ENCODE measurements at regions not wholly inside any gene's neighbourhood (a gene's known extent, or its start where the extent isn't known, plus 50 kb on each side); places are given as distances from the start of the nearest gene placed in this dataset.
A peak's percentile ranks its signal among the peaks of the same experiment; 100 is the strongest.

DNA sequence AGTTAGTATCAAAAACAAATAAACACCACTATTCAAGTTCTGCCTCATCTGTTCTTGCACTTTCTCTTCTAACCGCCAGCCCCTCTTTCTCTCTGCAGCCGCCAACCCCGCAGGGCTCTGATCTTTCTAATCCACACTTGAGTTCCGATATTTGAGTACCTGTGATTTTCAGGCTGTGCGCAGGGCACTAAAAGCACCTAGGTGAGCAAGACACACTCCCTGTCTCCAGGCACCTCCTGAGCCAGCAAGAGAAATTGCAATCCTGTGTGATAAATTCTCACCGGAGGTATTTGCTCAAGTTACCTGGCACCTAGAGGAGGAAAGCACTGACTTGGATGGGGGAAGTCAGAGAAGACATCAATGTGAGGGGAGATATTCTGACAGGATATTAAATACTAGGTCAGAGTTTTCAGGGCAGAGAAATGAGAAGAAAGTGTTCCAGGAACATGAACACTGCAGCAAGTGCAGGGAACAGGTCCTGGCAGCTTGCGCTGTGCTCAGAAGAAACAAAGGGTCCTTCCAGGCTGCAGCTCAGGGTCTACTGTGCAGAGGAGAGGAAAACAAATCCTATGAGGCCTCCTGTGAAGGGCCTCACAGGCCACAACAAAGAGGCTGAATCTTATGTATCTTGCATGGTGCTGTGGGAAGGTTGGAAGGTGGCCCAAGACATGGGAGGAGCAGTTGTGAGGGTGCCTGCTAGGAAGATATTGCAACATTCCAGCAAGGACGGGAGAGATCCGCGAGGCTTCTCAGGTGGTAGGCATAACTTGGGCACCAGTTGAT, 568.7 kb upstream of the MGMT start:
- no peak for DNase-seq (ENCODE audit: low spot score)

DNA sequence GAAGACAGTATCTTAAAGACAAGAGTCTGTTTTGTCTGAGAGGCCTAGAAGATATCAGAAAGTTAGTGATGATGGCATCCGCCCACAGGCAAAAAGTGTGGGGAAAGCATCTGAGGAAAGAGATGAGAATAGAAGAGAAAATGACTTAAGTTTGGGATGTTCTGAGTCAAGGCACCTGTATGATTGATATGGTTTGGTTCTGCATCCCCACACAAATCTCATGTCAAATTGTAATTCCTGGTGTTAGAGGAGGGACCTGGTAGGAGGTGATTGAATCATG, 568.2 kb upstream of the MGMT start:
- no peak for DNase-seq (ENCODE audit: low spot score)

DNA sequence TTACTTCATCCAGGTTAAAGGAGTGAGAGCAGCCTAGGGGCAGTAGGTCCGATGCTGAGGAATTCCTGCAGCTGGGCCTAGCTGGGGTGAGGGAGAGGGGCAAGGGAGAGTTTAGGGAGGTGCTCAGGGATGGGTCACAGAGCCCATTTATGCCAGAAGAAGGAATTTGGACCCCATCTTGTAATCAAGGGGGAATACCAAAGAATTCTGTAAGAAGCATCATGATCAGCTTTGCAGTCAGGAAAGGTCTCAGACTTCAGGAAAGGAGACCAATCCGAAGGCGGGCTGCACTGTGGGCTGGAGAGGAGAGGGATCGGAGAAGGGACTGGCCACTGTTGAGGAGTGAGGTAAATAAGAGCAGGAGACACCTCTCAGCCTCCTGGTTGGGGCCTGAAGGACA, 566.6 kb upstream of the MGMT start:
- no peak for DNase-seq (ENCODE audit: low spot score)

DNA sequence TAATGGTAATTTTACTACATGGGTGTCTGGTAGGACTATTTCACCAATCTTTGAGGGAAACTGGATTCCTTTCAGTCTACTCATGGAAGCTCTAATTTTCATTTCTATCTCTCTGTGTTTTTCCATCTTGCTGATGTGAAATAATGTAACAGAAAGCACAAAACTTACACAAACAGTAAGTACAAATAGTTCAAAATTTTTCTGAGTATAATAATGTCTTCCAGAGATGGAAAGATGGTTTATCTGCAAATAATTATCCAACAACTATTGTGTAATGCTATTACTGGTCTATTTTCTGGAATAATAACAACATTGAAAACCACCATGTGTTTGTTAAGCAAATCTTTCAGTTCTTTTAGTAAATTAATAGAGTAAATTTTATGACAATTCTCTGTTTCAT, 565.8 kb upstream of the MGMT start:
- DNase-seq (ENCODE audit: low spot score) = no peak

DNA sequence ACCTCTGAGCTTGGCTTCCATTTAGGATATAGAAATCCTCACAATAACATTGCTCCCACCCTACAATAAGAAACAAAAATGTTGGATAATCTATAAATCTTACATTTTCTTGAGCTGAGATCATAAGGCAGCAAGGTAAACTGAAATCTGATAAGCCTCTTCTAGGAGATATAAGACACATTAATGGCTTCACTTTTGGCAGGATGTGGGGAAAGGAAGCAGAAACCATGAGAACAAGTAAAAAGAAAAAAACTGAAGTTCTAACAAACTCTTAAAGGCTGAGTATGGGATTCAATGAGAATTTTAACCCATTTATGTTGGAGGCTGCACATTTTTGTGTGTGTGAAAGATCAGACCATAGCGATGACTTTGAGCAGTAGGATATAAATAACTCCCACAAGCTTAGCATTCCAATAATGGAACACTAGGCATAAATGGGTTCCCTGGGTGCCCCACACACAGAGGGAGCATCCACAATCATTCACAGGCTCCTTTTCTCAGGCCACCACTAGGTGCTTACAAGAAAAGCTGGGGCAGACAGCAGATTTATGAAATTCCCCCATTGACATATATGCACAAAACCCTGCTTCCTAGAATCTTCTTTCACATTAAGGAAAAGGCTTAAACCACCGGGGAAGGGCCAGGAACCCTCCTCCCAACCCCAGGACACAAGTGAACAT, 564.9 kb upstream of the MGMT start:
- DNase-seq (ENCODE audit: low spot score) = no peak

DNA sequence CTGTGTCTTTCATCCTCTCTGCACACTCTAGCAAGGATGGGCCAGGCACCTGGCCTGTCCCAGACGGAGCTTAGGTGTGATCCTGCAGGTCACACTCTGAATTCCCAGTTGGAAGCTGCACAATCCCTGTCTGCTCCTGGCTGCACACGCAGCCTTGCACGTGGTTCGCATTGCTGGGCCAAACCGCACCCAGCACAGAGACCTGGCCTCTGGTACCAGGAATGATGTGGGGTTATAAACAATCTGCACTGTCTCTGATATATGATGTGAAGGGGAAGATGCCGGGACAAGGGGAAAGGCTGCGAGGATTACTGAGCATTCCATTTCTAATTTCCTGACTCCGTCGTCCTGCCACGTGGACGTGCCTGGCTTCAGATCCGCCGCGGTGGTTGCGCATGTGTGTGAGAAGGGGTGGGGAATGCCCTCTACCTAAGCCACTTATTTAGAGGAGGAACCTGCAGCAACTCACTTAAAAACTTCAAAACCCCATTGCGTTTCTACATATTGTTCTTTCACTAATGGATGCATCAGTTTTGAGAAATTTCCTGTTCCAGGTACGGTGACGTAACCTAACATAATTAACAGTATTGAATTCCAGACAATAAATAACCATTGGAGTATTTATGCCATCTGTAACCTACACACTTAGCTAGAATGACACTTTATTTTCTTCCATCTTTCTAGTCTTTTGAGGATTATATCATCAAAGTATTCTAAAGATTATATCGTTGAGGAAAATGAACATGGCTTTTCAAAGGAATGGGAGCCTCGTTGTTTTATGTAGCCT, 559.7 kb upstream of the MGMT start:
- DNase-seq (ENCODE audit: low spot score) = no peak

DNA sequence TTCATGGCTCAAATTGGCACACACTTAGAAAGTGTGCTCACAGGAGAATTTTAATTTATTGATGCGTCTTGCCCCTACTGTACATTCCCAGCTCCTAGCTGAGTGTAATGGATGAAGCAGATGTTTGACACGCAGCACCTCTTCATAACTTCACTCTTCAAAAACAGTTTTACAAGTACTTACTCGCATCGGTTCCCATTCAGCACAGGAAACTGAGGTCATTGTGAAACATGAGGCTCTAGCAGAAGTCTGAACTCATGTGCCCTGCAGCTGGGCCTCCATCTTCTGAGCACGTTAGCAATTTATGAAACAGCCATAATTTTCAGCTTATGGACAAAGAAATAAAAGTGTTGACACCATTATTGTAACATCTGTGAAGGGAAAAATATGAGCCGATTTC, 558.9 kb upstream of the MGMT start:
- no peak for DNase-seq (ENCODE audit: low spot score)

DNA sequence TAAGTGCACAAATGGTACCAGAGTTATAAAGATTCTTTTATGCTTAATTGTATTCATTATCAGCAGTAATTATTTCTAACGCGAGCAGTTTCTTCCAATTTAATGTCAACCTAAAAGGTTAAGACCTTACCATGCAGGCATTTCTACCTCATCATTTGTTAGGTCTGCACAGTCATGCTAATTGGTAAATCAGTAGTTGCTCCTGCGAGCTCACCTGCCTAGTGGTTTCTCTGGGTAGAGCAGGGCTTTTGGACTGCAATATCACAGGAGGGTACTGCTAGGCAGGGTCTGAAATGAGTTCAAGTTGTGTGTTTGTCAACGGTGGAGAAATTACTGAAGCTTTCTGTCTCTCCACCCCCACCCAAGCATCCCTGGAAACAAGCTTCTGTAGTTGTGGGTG, 558.5 kb upstream of the MGMT start:
- no peak for DNase-seq (ENCODE audit: low spot score)

DNA sequence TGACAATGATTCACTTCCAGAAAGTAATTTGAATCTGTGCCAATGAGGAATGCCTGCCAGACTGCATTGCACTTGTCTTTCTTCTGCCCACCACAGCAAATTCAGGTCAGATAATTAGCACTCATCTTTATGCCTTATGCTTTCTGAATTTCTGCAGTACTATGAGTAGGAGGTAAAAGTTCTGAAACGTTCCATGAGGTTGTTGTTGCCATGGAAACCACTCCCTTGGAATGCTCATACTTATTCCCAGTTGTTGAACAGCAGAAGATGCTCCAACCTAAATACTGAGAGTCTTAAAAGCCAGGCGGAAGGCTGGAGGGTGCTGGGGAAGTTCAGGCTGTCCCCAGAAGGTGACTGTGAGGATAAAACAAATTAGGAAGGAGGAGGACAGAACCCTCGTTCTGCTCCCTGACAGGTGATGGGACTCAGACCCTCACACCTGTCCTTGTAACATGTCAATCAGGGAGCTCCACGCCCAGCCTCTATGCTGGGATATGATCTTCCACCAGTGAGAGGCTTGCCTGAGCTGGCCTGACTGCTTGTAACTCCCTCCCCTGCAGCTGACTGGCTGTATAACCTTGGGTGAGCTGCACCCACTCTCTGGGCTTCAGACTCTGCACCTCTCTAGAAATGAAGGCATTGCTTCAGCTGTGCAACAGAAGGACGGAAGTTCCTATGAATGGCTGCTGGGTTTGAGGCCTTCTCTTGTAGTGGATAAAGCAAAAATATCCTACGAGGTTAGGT, 554.3 kb upstream of the MGMT start:
- DNase-seq (ENCODE audit: low spot score) = peak; percentile 49

DNA sequence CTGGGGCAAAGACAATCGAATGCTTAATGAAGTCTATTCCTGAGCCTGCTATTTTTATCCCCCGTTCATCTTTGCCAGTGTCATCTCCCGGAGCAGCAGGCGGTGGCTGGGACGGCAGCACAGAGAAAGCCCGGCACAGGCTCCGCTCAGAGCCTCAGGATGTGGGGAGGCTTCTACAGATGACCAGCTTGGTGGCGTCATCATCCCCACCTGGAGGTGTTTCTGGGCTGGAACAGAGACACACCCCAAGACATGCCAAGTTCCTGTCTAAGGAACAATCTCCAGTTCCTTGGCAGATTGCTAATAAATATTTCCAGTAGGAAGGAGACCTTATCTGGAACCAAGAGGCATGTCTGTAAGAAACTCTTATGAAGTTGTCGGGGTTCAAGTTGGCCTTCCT, 552.4 kb upstream of the MGMT start:
- peak; percentile 12 for DNase-seq (ENCODE audit: low spot score)

DNA sequence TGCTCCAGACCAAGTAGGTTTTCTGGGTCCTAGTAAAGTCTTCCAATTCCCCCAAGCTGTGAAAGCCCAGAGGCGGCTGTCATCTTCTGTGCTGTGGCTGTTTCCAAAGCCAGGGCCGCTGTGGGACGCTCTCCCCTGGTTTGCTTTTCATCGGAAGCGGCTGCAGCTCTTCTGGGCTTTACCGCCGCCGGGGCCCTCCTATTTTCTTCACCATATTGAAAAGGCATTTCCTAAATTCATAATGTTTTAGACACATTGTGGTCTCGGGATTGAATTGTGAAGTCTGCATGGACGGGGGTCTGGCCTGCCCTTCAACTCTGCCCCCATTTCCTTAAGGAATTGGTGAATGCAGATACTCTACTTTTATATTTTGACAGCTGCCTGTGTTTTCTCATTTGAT, 551.4 kb upstream of the MGMT start:
- no peak for DNase-seq (ENCODE audit: low spot score)

DNA sequence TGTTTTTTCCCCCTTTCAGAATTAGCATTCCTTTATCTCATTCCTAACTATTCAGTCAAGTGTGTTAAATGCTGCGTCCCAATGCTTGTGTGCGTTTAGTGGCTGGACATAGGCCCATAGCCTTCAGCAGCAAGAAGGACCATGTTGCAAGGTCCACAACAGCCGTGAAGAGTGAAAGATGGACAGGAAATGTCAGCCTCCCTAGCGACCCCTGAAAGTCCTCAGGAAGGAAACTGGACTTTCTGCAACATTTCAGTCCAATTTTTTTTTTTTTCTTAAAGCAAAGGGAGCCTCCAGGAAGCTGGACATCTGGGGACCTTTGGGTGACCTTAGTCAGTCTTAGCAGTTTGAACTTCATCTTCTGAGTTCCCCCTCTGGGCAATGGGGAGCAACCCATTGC, 550.7 kb upstream of the MGMT start:
- no peak for DNase-seq (ENCODE audit: low spot score)

DNA sequence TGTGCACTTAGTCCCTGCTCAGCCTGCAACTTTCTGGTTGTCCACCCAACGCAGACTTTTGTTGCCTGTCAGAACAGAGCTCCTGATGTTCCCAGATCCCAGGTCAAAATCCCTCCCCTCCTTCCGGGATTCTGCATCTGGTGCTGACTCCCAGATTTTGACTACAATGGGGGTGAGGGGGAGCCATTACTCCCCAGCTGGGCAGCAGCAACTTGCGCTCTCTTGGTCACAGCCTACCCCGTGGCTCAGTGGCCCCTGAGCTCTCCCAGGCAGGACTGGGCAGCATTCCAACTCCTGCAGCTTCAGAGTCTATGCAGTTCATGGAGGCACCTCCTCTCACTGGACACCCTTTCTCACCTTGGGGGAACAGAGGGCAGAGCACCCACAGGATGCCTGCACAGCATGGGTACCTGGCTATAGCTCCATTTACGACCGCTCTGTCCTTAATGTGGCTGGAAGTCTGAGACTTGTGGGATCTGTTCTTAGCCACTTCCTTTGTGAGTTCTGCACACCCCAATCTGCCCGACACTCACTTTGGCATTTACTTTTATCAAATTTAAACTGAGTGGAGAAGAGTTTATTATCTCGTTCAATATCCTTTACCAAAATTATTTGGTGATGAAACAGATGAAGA, 545.5 kb upstream of the MGMT start:
- DNase-seq (ENCODE audit: low spot score) = no peak

DNA sequence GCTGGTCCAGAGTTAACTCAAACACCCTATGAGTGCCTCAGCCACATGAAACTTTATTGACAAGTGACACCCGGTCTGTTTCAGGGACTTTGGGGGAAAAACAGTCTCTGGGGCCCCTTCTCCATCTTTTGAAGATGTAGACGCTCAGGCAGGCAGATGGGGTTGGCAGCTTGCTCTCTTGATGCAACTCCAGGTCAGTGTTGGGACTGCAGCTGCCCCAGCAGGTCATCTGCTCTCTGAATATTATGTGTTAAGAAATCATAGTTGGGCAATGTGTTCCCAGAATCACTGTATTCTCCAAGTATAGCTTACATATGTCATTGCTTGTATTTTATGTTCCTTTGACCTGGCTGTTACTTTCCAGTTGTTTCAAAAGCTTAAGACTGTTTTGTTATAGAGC, 544.9 kb upstream of the MGMT start:
- no peak for DNase-seq (ENCODE audit: low spot score)

DNA sequence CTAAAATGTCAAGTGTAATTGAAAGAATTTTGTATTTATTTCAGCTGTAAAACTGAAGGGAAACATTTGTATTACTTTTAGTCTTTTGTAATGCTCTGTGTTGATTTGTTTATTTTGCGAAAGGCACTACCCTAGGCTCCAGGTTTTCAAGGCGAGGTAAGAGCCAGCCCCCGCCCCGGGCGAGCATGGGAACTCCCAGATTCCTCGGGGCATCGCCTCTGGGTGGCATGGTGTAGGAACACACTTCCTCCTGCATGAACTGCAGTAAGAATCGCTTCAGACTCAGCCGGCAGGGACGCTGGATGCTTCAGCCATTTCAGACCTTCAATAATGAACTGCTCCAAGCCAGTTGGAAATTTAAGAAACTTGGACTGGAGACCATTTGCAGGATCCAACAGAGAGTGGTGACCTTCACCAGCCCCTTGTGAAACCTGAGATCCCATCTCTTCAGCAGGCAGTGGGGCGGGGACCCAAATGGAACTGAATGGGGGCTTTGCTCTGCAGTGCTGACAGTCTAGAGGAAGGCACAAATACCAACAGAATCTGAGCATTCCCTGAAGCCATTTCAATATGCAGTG, 544.3 kb upstream of the MGMT start:
- DNase-seq (ENCODE audit: low spot score) = no peak

DNA sequence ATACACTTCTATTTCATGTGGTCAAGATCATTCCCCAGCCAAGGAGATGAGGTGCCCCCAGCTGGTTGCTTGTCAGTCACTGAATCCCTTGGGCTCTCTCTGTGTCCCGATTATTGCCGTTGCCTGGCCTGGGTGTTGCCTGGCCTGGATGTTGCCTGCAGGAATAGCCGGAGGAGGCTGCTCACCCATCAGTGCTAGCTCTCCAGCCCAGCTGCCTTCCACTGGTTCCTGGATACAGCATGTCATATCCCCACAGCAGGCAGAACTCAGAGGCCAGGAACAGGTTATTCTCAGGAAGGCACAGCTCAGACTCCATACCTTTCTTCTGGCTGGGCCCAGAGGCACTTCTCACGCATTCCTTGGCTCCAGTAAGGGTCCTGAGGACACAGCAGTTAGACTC, 542.1 kb upstream of the MGMT start:
- DNase-seq (ENCODE audit: low spot score) = no peak

DNA sequence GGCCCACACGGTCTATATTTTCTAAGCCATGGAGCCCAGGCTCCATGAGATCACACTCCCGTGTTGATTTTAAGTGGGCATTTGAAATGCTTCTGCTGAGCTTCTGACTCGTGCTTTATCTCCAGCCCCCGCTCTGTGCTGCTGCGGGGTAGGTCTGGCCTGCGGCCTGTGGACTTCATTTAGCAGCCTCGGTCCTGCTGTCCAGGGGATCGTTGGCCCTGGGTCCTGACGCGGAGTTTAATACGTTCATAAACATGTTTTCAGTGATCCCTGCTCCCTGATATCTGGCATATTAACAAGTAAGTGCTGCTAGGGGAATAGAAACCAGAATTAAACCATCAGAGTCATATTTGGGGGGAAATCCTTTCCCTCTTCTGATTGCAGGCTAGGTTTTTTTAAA, 540.3 kb upstream of the MGMT start:
- no peak for DNase-seq (ENCODE audit: low spot score)

DNA sequence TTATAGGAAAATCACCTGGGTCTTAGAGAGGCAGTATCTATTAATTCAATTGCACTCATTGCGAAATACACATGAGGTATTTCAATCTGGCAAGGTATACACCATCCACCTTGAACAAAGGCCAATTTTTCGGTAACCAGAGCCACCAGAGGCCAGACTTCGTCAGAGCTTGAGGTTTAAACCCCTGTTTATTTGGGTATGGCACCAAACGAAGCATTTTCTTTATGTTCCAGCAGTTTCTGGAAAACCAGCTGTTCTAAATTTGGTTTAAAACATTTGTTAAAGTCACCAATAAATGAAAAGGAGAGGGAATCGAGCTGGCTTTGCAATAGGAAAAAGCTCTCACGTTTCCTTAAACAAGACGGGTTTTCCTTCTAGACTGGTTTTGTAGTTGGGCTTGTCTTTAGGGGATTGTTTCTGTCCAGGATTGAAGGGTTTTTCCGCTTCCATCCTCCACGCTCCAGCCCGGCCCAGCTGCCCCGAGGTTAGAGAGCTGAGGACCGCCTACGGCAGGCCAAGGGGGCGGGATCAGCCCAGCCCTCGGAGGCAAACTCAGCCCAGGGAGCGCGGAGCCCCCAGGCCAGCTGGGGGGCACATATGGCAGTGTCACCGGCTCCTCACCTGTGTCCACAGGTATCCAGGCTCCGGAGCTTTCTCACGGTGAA, 539.4 kb upstream of the MGMT start:
- DNase-seq (ENCODE audit: low spot score) = no peak

DNA sequence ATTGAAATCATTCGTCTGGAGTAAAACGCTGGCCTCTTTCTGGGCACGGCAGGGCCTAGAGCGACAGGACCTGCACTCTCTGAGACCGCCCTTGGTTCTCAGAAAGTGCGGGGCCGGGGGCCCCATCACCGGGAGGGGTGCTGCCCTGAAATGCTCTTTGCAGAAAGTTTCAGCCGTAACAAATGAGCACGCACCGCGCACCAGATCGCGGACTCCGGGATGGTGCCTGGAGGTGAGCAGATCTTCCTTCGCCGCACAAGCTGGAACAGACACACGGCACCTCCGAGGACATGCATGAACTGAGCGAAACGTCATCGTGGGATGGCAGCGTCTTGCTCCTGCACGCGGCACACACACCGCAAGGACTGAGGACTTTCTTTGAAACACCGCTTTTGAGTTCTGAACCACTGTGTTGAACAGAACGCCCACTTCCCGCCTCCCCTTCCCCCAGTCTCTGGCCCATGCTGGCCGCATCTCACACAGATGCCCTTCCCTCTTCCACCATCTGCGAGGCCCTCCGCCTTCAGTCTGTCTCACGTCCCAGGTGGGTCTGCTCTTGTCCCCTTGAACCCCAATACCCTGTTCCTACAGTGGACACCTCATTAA, 538.7 kb upstream of the MGMT start:
- no peak for DNase-seq (ENCODE audit: low spot score)

DNA sequence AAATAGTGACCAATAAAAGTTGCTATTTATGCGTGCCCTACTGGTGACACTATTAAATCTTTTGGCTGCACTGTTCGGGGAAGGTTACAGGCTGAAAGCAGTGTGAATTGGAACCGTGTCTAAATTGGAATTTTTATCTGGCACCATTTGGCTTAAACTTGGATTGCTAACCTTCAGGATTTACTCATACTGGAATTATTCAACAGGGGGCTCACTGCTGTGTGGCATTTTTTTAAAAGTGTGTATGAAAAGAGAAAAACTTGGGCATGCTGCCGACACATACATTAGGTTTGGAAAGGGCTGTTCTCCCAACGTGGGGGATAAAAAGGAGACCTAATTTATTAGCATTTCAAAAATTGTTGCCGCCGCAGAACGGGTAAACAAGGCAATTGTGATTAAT, 537.9 kb upstream of the MGMT start:
- DNase-seq (ENCODE audit: low spot score) = no peak

DNA sequence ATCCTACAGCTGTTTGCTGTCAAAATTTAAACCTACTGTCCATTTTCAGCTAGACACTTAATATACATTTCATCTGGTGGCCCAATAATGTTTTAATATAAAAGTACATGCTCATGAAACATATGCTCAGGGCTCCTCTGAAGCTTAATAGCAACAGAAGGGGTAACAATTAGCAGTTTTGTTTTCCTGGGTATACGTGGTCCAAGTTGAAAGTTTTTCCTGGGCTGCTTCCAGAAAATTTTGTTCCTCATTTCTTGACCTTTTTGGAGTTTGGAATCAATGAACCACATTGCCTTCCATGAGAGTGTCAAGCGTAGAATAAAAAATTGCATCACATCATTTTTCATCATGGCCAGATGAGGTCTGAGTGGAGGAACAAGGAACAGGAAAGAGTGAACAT, 537.3 kb upstream of the MGMT start:
- DNase-seq (ENCODE audit: low spot score) = no peak
